Central memory CD8-positive, alpha-beta T cell (primary cell): ENCODE measurements at regions not wholly inside any gene's neighbourhood (a gene's known extent, or its start where the extent isn't known, plus 50 kb on each side); places are given as distances from the start of the nearest gene placed in this dataset.
"Not testable (repeated sequence)": the region's sequence is repeated elsewhere in the genome, so short reads cannot be mapped to it uniquely, and the experiment has no call there.

Experiments
- ATAC-seq: fragments of 150-1000 bp; cut with Tn5 transposase; replicated peaks from 2 replicates; pipeline ENCODE4 v1.10.0; 2022; ENCODE audit warnings: mild to moderate bottlenecking, moderate FRiP score, moderate number of reproducible peaks; ENCODE audit not compliant: poor library complexity, severe bottlenecking; ENCODE audit errors: extremely low read depth
- DNase-seq, 2 donors: peaks; one replicate each; pipeline ENCODE4 v3.0.0; 2021; ENCODE audit warnings: low spot score in 2 of 2
- H3K27ac Mint-ChIP-seq: one replicate; pipeline ENCODE4 v1.8.0; 2022; ENCODE audit warnings: low read depth, mild to moderate bottlenecking, moderate library complexity, mixed read lengths
- H3K27me3 Mint-ChIP-seq: one replicate; pipeline ENCODE4 v1.8.0; 2022; ENCODE audit warnings: mixed read lengths
- H3K36me3 Mint-ChIP-seq: one replicate; pipeline ENCODE4 v1.8.0; 2022; ENCODE audit warnings: mild to moderate bottlenecking, moderate library complexity, mixed read lengths; ENCODE audit not compliant: insufficient read depth
- H3K4me1 Mint-ChIP-seq: one replicate; pipeline ENCODE4 v1.8.0; 2022; ENCODE audit warnings: mixed read lengths
- H3K4me3 Mint-ChIP-seq: one replicate; pipeline ENCODE4 v1.8.0; 2022; ENCODE audit warnings: mild to moderate bottlenecking, moderate library complexity, mixed read lengths
- H3K9me3 Mint-ChIP-seq: one replicate; pipeline ENCODE4 v1.8.0; 2022; ENCODE audit warnings: mixed read lengths

GRCh38 chr9:104993291-104993963 is 65.5 kb upstream of the ABCA1 start:
- no peak overlapping the region for H3K4me3 Mint-ChIP-seq
- no peaks in the 10 kb centered on the region for H3K27me3 Mint-ChIP-seq
- H3K4me1 Mint-ChIP-seq, result peaks cover 34% of the 10 kb centered on the region
- ATAC-seq (no peak), DNase-seq (no peak)
- peak overlapping the region; percentile 14 for H3K27ac Mint-ChIP-seq
- H3K9me3 Mint-ChIP-seq, result no peaks in the 10 kb centered on the region
- peaks cover 15% of the 10 kb centered on the region for H3K36me3 Mint-ChIP-seq

GRCh38 chr9:104997536-104997935 is 69.6 kb upstream of the ABCA1 start:
- peaks cover 14% of the 10 kb centered on the region for H3K4me1 Mint-ChIP-seq
- H3K9me3 Mint-ChIP-seq, result no peaks in the 10 kb centered on the region
- no peak for ATAC-seq
- H3K27me3 Mint-ChIP-seq, result no peaks in the 10 kb centered on the region
- H3K36me3 Mint-ChIP-seq, result peaks cover 2% of the 10 kb centered on the region
- DNase-seq, result no peak
- H3K27ac Mint-ChIP-seq, result no peak overlapping the region
- H3K4me3 Mint-ChIP-seq, result no peak overlapping the region

GRCh38 chr9:104999136-104999535 is 71.2 kb upstream of the ABCA1 start:
- H3K4me3 Mint-ChIP-seq, result no peak overlapping the region
- no peaks in the 10 kb centered on the region for H3K27me3 Mint-ChIP-seq
- H3K36me3 Mint-ChIP-seq, result peaks cover 2% of the 10 kb centered on the region
- H3K4me1 Mint-ChIP-seq, result no peaks in the 10 kb centered on the region
- H3K27ac Mint-ChIP-seq, result no peak overlapping the region
- ATAC-seq (no peak), DNase-seq (no peak)
- H3K9me3 Mint-ChIP-seq, result no peaks in the 10 kb centered on the region

GRCh38 chr9:105000529-105000928 is 72.6 kb upstream of the ABCA1 start:
- not testable (repeated sequence) for DNase-seq, ATAC-seq, H3K9me3 Mint-ChIP-seq

GRCh38 chr9:105004466-105005090 is 76.6 kb upstream of the ABCA1 start:
- no peak overlapping the region for H3K4me3 Mint-ChIP-seq
- ATAC-seq (no peak), DNase-seq (no peak)
- H3K9me3 Mint-ChIP-seq, result no peaks in the 10 kb centered on the region
- H3K4me1 Mint-ChIP-seq, result peaks cover 6% of the 10 kb centered on the region
- H3K36me3 Mint-ChIP-seq, result no peaks in the 10 kb centered on the region
- no peaks in the 10 kb centered on the region for H3K27me3 Mint-ChIP-seq
- H3K27ac Mint-ChIP-seq, result no peak overlapping the region

More at GRCh38 chr9:105000529-105000928, 72.6 kb upstream of the ABCA1 start:
- not testable (repeated sequence) for H3K27me3 Mint-ChIP-seq, H3K4me1 Mint-ChIP-seq, H3K27ac Mint-ChIP-seq, H3K36me3 Mint-ChIP-seq, H3K4me3 Mint-ChIP-seq

- H3K27ac Mint-ChIP-seq, result no peak overlapping the region
- no peaks in the 10 kb centered on the region for H3K9me3 Mint-ChIP-seq
- peaks cover 5% of the 10 kb centered on the region for H3K27me3 Mint-ChIP-seq
- DNase-seq (no peak), ATAC-seq (no peak)
- H3K4me1 Mint-ChIP-seq, result peaks cover 6% of the 10 kb centered on the region
- H3K4me3 Mint-ChIP-seq, result no peak overlapping the region
- H3K36me3 Mint-ChIP-seq, result no peaks in the 10 kb centered on the region
Observed at GRCh38 chr9:105005186-105005585, 77.2 kb upstream of the ABCA1 start.

- H3K4me3 Mint-ChIP-seq, result no peak overlapping the region
- H3K36me3 Mint-ChIP-seq, result peaks cover 2% of the 10 kb centered on the region
Observed at GRCh38 chr9:105006514-105006913, 78.6 kb upstream of the ABCA1 start.

GRCh38 chr9:105007143-105007542 is 79.2 kb upstream of the ABCA1 start:
- Mint-ChIP-seq H3K27me3 (peaks cover 22% of the 10 kb centered on the region), H3K9me3 (no peaks in the 10 kb centered on the region), H3K36me3 (peaks cover 2% of the 10 kb centered on the region), H3K4me1 (peaks cover 6% of the 10 kb centered on the region), H3K27ac (no peak overlapping the region), H3K4me3 (no peak overlapping the region)
- ATAC-seq (no peak), DNase-seq (no peak)

More at GRCh38 chr9:105006514-105006913, 78.6 kb upstream of the ABCA1 start:
- Mint-ChIP-seq H3K9me3 (no peaks in the 10 kb centered on the region), H3K27ac (no peak overlapping the region), H3K27me3 (peaks cover 18% of the 10 kb centered on the region), H3K4me1 (peaks cover 6% of the 10 kb centered on the region)
- no peak for ATAC-seq
- DNase-seq, result no peak

GRCh38 chr9:105010089-105010488 is 82.1 kb upstream of the ABCA1 start:
- not testable (repeated sequence) for H3K27ac Mint-ChIP-seq, DNase-seq, H3K9me3 Mint-ChIP-seq, H3K4me3 Mint-ChIP-seq, ATAC-seq, H3K36me3 Mint-ChIP-seq, H3K4me1 Mint-ChIP-seq
- H3K27me3 Mint-ChIP-seq, result peaks cover 50% of the 10 kb centered on the region

- H3K9me3 Mint-ChIP-seq, result no peaks in the 10 kb centered on the region
- DNase-seq, result no peak
- peaks cover 2% of the 10 kb centered on the region for H3K36me3 Mint-ChIP-seq
- H3K4me3 Mint-ChIP-seq, result no peak overlapping the region
- H3K27me3 Mint-ChIP-seq, result peaks cover 40% of the 10 kb centered on the region
- ATAC-seq, result no peak
- H3K4me1 Mint-ChIP-seq, result no peaks in the 10 kb centered on the region
- no peak overlapping the region for H3K27ac Mint-ChIP-seq
Observed at GRCh38 chr9:105021917-105022316, 94.0 kb upstream of the ABCA1 start.

- not testable (repeated sequence) for ATAC-seq, H3K27ac Mint-ChIP-seq, DNase-seq, H3K36me3 Mint-ChIP-seq, H3K9me3 Mint-ChIP-seq, H3K4me3 Mint-ChIP-seq, H3K4me1 Mint-ChIP-seq
- H3K27me3 Mint-ChIP-seq, result peaks cover 40% of the 10 kb centered on the region
Observed at GRCh38 chr9:105022545-105022944, 94.6 kb upstream of the ABCA1 start.

- Mint-ChIP-seq H3K9me3 (no peaks in the 10 kb centered on the region), H3K27ac (no peak overlapping the region), H3K36me3 (peaks cover 2% of the 10 kb centered on the region), H3K27me3 (peaks cover 40% of the 10 kb centered on the region), H3K4me3 (no peak overlapping the region), H3K4me1 (no peaks in the 10 kb centered on the region)
- DNase-seq (no peak), ATAC-seq (no peak)
Observed at GRCh38 chr9:105023788-105024187, 95.8 kb upstream of the ABCA1 start.

GRCh38 chr9:105024529-105024928 is 96.6 kb upstream of the ABCA1 start:
- peaks cover 35% of the 10 kb centered on the region for H3K27me3 Mint-ChIP-seq
- ATAC-seq (no peak), DNase-seq (no peak)
- H3K9me3 Mint-ChIP-seq, result no peaks in the 10 kb centered on the region
- no peaks in the 10 kb centered on the region for H3K4me1 Mint-ChIP-seq
- peaks cover 2% of the 10 kb centered on the region for H3K36me3 Mint-ChIP-seq
- H3K4me3 Mint-ChIP-seq, result no peak overlapping the region
- no peak overlapping the region for H3K27ac Mint-ChIP-seq
